Fibroblast of lung (primary cell): ENCODE measurements at regions not wholly inside any gene's neighbourhood (a gene's known extent, or its start where the extent isn't known, plus 50 kb on each side); places are given as distances from the start of the nearest gene placed in this dataset.

Experiments
- DNase-seq, 2 donors: peaks; one replicate each; pipeline versions ENCODE4 v3.0.0 to v3.0.0-alpha.2; 2010; ENCODE audit warnings: low read depth in 2 of 2
- H2AFZ ChIP-seq: 2 replicates; pipeline ENCODE4 v1.5.1; 2012; ENCODE audit warnings: low read length, control low read depth, inconsistent platforms
- H3K27ac ChIP-seq: 2 replicates; pipeline ENCODE4 v1.5.1; 2011; ENCODE audit warnings: low read length, control low read depth; ENCODE audit not compliant: insufficient read depth
- H3K27me3 ChIP-seq: 2 replicates; pipeline ENCODE4 v1.5.1; 2011; ENCODE audit warnings: mild to moderate bottlenecking, low read length; ENCODE audit not compliant: control insufficient read depth, insufficient read depth
- H3K36me3 ChIP-seq: 2 replicates; pipeline ENCODE4 v1.5.1; 2011; ENCODE audit warnings: low read length; ENCODE audit not compliant: control insufficient read depth, insufficient read depth
- H3K4me1 ChIP-seq: 2 replicates; pipeline ENCODE4 v1.5.1; 2011; ENCODE audit warnings: low read length; ENCODE audit not compliant: control insufficient read depth, insufficient read depth; ENCODE audit errors: extremely low read depth
- H3K4me2 ChIP-seq: 2 replicates; pipeline ENCODE4 v1.5.1; 2011; ENCODE audit warnings: low read length, control low read depth; ENCODE audit not compliant: insufficient read depth; ENCODE audit errors: extremely low read depth
- H3K4me3 ChIP-seq, 4 experiments: fragments of 200-600 bp in 1 of 4; sonication (generic) in 1 of 4; replicated peaks in 1 of 4; 2 replicates each; pipeline ENCODE4 v1.5.1; 2011 to 2016; ENCODE audit warnings: low read length in 4 of 4, low read depth in 3 of 4, mild to moderate bottlenecking in 3 of 4, control low read depth in 2 of 4, inconsistent platforms in 1 of 4, mixed read lengths in 1 of 4; ENCODE audit not compliant: insufficient read depth in 1 of 4; ENCODE audit errors: control extremely low read depth in 1 of 4
- H3K79me2 ChIP-seq: 2 replicates; pipeline ENCODE4 v1.5.1; 2012; ENCODE audit warnings: mild to moderate bottlenecking, low read length, inconsistent platforms; ENCODE audit not compliant: control insufficient read depth, insufficient read depth
- H3K9ac ChIP-seq: 2 replicates; pipeline ENCODE4 v1.5.1; 2011; ENCODE audit warnings: mild to moderate bottlenecking, low read length, control low read depth; ENCODE audit not compliant: insufficient read depth
- H3K9me3 ChIP-seq: 2 replicates; pipeline ENCODE4 v1.5.1; 2012; ENCODE audit warnings: low read depth, low read length; ENCODE audit not compliant: control insufficient read depth, insufficient read depth
- H4K20me1 ChIP-seq: 2 replicates; pipeline ENCODE4 v1.5.1; 2011; ENCODE audit warnings: low read length; ENCODE audit not compliant: control insufficient read depth, insufficient read depth; ENCODE audit errors: extremely low read depth
- CTCF ChIP-seq, 2 donors: IDR thresholded peaks in 1 of 2; conservative IDR thresholded peaks in 1 of 2; 1 replicate in 1 of 2; 2 replicates in 1 of 2; pipeline ENCODE4 v1.5.1; 2011 to 2012; ENCODE audit warnings: low read length in 2 of 2, control low read depth in 1 of 2, inconsistent platforms in 1 of 2, low read depth in 1 of 2, mild to moderate bottlenecking in 1 of 2
- EZH2 ChIP-seq: IDR thresholded peaks from 2 replicates; pipeline ENCODE4 v1.5.1; 2012; ENCODE audit warnings: low read length, control low read depth, mild to moderate bottlenecking; ENCODE audit errors: missing control alignments

GRCh38 chr18:34386803-34387202 is 162.1 kb upstream of the NOL4 start:
- Histone ChIP-seq H2AFZ (no peak overlapping the region), H3K9ac (no peak overlapping the region), H3K27ac (no peak overlapping the region), H3K4me3 (no peak overlapping the region), H3K4me2 (no peak overlapping the region), H3K36me3 (no peaks in the 10 kb centered on the region), H3K4me1 (no peaks in the 10 kb centered on the region), H3K27me3 (no peaks in the 10 kb centered on the region), H4K20me1 (no peaks in the 10 kb centered on the region), H3K9me3 (no peaks in the 10 kb centered on the region), H3K79me2 (no peaks in the 10 kb centered on the region)
- TF ChIP-seq EZH2, result no peak
- no peak for TF ChIP-seq CTCF (conservative IDR thresholded peaks at IDR 0.05 in 1 of 2, IDR thresholded peaks at IDR 0.05 in 1 of 2; ENCODE audit: low read depth in 1 of 2, low read length in 2 of 2)
- DNase-seq, result no peak

- DNase-seq, result no peak
- H3K4me1 ChIP-seq, result no peaks in the 10 kb centered on the region
- no peaks in the 10 kb centered on the region for H3K9me3 ChIP-seq
- no peak overlapping the region for H3K4me3 ChIP-seq
- no peaks in the 10 kb centered on the region for H3K36me3 ChIP-seq
- no peak overlapping the region for H3K4me2 ChIP-seq
- TF ChIP-seq EZH2 (no peak), CTCF (conservative IDR thresholded peaks at IDR 0.05 in 1 of 2, IDR thresholded peaks at IDR 0.05 in 1 of 2; ENCODE audit: low read depth in 1 of 2, low read length in 2 of 2) (no peak)
- H3K27ac ChIP-seq, result no peak overlapping the region
- H3K79me2 ChIP-seq, result no peaks in the 10 kb centered on the region
- H3K27me3 ChIP-seq, result no peaks in the 10 kb centered on the region
- no peak overlapping the region for H2AFZ ChIP-seq
- H4K20me1 ChIP-seq, result no peaks in the 10 kb centered on the region
- no peak overlapping the region for H3K9ac ChIP-seq
Observed at GRCh38 chr18:34397286-34397896, 172.7 kb upstream of the NOL4 start.

- no peak overlapping the region for H3K4me3 ChIP-seq
- H3K9me3 ChIP-seq, result no peaks in the 10 kb centered on the region
- H2AFZ ChIP-seq, result no peak overlapping the region
- no peak for TF ChIP-seq CTCF (conservative IDR thresholded peaks at IDR 0.05 in 1 of 2, IDR thresholded peaks at IDR 0.05 in 1 of 2; ENCODE audit: low read depth in 1 of 2, low read length in 2 of 2)
- H3K9ac ChIP-seq, result no peak overlapping the region
- no peak for DNase-seq
- H3K27me3 ChIP-seq, result no peaks in the 10 kb centered on the region
- H4K20me1 ChIP-seq, result no peaks in the 10 kb centered on the region
- no peaks in the 10 kb centered on the region for H3K79me2 ChIP-seq
- no peaks in the 10 kb centered on the region for H3K4me1 ChIP-seq
- no peak overlapping the region for H3K27ac ChIP-seq
- no peaks in the 10 kb centered on the region for H3K36me3 ChIP-seq
- H3K4me2 ChIP-seq, result no peak overlapping the region
Observed at GRCh38 chr18:34399892-34400291, 175.2 kb upstream of the NOL4 start.
